Endothelial cell of umbilical vein (primary cell): ENCODE measurements at regions not wholly inside any gene's neighbourhood (a gene's known extent, or its start where the extent isn't known, plus 50 kb on each side); places are given as distances from the start of the nearest gene placed in this dataset.

ENCODE experiments used
- BruUV-seq: library from RNA; stranded (reverse); fragments of 400-500 nt; replicated peaks from 2 replicates; lab custom pipeline; 2021; lab: Mats Ljungman, UMichigan
- CTCF ChIA-PET: fragments of 300-600, 350-600 bp; sonication (Branson Sonifier 250); formaldehyde crosslinking; loops from one replicate; lab custom pipeline; 2021; ENCODE audit warnings: antibody characterized with exemption, inconsistent platforms; lab: Charles Lee
- POLR2A ChIA-PET: fragments of 300-600, 350-600 bp; sonication (Branson Sonifier 250); formaldehyde crosslinking; loops from one replicate; lab custom pipeline; 2021; ENCODE audit warnings: antibody characterized with exemption, inconsistent platforms; lab: Charles Lee
- DNase-seq: peaks from one replicate; pipeline ENCODE4 v3.0.0-alpha.2; 2011; ENCODE audit warnings: low read depth, low spot score
- FAIRE-seq: peaks from 2 replicates; lab custom pipeline; 2011; peaks lifted over from hg19 to GRCh38; lab: Jason Lieb, UNC
- H2AFZ ChIP-seq: 2 replicates; pipeline ENCODE4 v1.6.0; 2012; ENCODE audit warnings: low read depth, low read length, control low read depth, inconsistent platforms
- H3K27ac ChIP-seq: 2 replicates; pipeline ENCODE4 v1.5.1; 2011; ENCODE audit warnings: low read depth, mild to moderate bottlenecking, control low read depth, low read length, moderate library complexity; ENCODE audit not compliant: insufficient read depth
- H3K27me3 ChIP-seq, 2 experiments: 2 replicates each; pipeline versions ENCODE4 v1.6.0 to v1.6.1; 2011; ENCODE audit warnings: low read length in 2 of 2, mixed read lengths in 1 of 2; ENCODE audit not compliant: control insufficient read depth in 2 of 2, insufficient read depth in 2 of 2
- H3K36me3 ChIP-seq, 2 experiments: 2 replicates in 1 of 2; 3 replicates in 1 of 2; pipeline ENCODE4 v1.5.1; 2011; ENCODE audit warnings: low read length in 2 of 2, mild to moderate bottlenecking in 1 of 2, moderate library complexity in 1 of 2; ENCODE audit not compliant: control insufficient read depth in 2 of 2, insufficient read depth in 2 of 2; ENCODE audit errors: extremely low read depth in 1 of 2
- H3K4me1 ChIP-seq: 3 replicates; pipeline ENCODE4 v1.5.1; 2011; ENCODE audit warnings: mild to moderate bottlenecking, low read length; ENCODE audit not compliant: control insufficient read depth, insufficient read depth; ENCODE audit errors: extremely low read depth
- H3K4me2 ChIP-seq: 2 replicates; pipeline ENCODE4 v1.6.1; 2011; ENCODE audit warnings: low read length, control low read depth, mixed read lengths; ENCODE audit not compliant: insufficient read depth
- H3K4me3 ChIP-seq, 3 experiments: fragments of 200-600 bp in 1 of 3; sonication (generic), shearing (Covaris generic) in 1 of 3; replicated peaks in 1 of 3; 2 replicates each; pipeline ENCODE4 v1.5.1; 2011 to 2016; ENCODE audit warnings: control low read depth in 3 of 3, low read length in 3 of 3, mild to moderate bottlenecking in 2 of 3, inconsistent platforms in 1 of 3, low read depth in 1 of 3, moderate library complexity in 1 of 3; ENCODE audit not compliant: insufficient read depth in 1 of 3
- H3K79me2 ChIP-seq: 2 replicates; pipeline ENCODE4 v1.6.0; 2012; ENCODE audit warnings: low read length, inconsistent platforms; ENCODE audit not compliant: control insufficient read depth, insufficient read depth
- H3K9ac ChIP-seq: replicated peaks from 2 replicates; pipeline ENCODE3; 2011; ENCODE audit warnings: low read length, control low read depth; ENCODE audit not compliant: insufficient read depth; ENCODE audit errors: extremely low read depth
- H3K9me1 ChIP-seq: replicated peaks from 3 replicates; pipeline ENCODE4 v1.6.0; 2011; ENCODE audit warnings: mild to moderate bottlenecking, low read length; ENCODE audit not compliant: control insufficient read depth, insufficient read depth; ENCODE audit errors: extremely low read depth
- H3K9me3 ChIP-seq: replicated peaks from 2 replicates; pipeline ENCODE4 v1.5.1; 2012; ENCODE audit warnings: low read length, inconsistent platforms; ENCODE audit not compliant: control insufficient read depth, insufficient read depth
- H4K20me1 ChIP-seq: replicated peaks from 2 replicates; pipeline ENCODE3; 2011; ENCODE audit warnings: mild to moderate bottlenecking, low read length; ENCODE audit not compliant: control insufficient read depth, insufficient read depth; ENCODE audit errors: extremely low read depth
- EZH2 ChIP-seq: IDR thresholded peaks from 2 replicates; pipeline ENCODE4 v1.6.1; 2012; ENCODE audit warnings: borderline replicate concordance, low read depth, mild to moderate bottlenecking, moderate library complexity, low read length, inconsistent platforms; ENCODE audit not compliant: severe bottlenecking
- FOS ChIP-seq: IDR thresholded peaks from 2 replicates; pipeline ENCODE4 v1.6.1; 2011; ENCODE audit warnings: mild to moderate bottlenecking, low read length, moderate library complexity, borderline replicate concordance; ENCODE audit not compliant: insufficient read depth
- GATA2 ChIP-seq: IDR thresholded peaks from 2 replicates; pipeline ENCODE4 v1.7.0; 2011; ENCODE audit warnings: low read depth, mild to moderate bottlenecking, moderate library complexity, mixed read lengths, low read length; ENCODE audit not compliant: insufficient read length, insufficient read depth
- JUN ChIP-seq: IDR thresholded peaks from 2 replicates; pipeline ENCODE4 v1.6.1; 2011; ENCODE audit warnings: borderline replicate concordance, low read depth; ENCODE audit not compliant: insufficient read length, insufficient read depth
- MYC ChIP-seq: IDR thresholded peaks from one replicate; pipeline ENCODE4 v1.6.1; 2011; ENCODE audit warnings: mild to moderate bottlenecking, low read depth, low read length
- POLR2A ChIP-seq: IDR thresholded peaks from 2 replicates; pipeline ENCODE4 v1.6.1; 2012; ENCODE audit warnings: low read depth, mild to moderate bottlenecking, control low read depth, low read length
- POLR2AphosphoS5 ChIP-seq: IDR thresholded peaks from 2 replicates; pipeline ENCODE4 v1.6.1; 2012; ENCODE audit warnings: low read depth, mild to moderate bottlenecking, control low read depth, low read length, moderate library complexity; ENCODE audit not compliant: insufficient read depth
- dilution Hi-C: fragments of 300-500 bp; cut with MboI; formaldehyde crosslinking; loops from one replicate; pipeline ENCODE4 v1.15.0; 2019; ENCODE audit warnings: low sequenced_read_pairs; ENCODE audit not compliant: extremely low pct_ligation_motif_present
- intact Hi-C: fragments of 100-400 bp; cut with micrococcal nuclease; formaldehyde crosslinking; loops from one replicate; pipeline ENCODE4 v1.10.0; 2022
- TF ChIP-seq, protein P1 (sequence below), 2 donors: IDR thresholded peaks; 1 replicate in 1 of 2; 2 replicates in 1 of 2; pipeline ENCODE4 v1.5.1; 2011; ENCODE audit warnings: low read length in 2 of 2, mild to moderate bottlenecking in 2 of 2, moderate library complexity in 2 of 2, control low read depth in 1 of 2, inconsistent platforms in 1 of 2, low read depth in 1 of 2; ENCODE audit not compliant: insufficient read depth in 1 of 2; ENCODE audit errors: extremely low read depth in 1 of 2
- TF ChIP-seq, protein P2 (sequence below): IDR thresholded peaks from 2 replicates; pipeline ENCODE4 v1.6.1; 2011; ENCODE audit not compliant: insufficient read depth, insufficient read length

DNA sequence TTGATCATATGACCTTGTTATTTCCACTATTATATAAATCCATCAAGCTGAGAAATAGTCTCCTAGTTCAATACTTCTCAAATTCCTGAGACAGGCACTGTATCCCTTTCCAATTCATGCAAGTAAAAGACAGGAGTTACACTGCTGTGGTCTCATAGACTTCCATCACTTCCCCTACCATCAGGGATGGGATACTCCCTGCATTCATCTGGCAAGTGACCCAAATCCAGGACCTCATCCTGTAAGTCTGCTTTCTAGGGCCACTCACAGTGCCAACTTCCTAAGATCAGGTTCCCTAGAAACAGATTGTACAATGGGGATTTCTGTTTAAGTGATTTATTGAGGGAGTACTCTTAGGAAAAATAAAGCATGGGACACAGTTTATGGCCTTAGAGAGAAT, 424.0 kb upstream of the CDH7 start:
- H3K4me2 ChIP-seq: no peak overlapping the region
- H4K20me1 ChIP-seq: no peaks in the 10 kb centered on the region
- POLR2A ChIA-PET: no interaction called here
- H3K4me3 ChIP-seq: no peak overlapping the region
- no peaks in the 10 kb centered on the region for H3K36me3 ChIP-seq
- no peaks in the 10 kb centered on the region for H3K9me1 ChIP-seq
- H2AFZ ChIP-seq: no peak overlapping the region
- H3K27ac ChIP-seq: no peak overlapping the region
- no peaks in the 10 kb centered on the region for H3K9me3 ChIP-seq
- H3K4me1 ChIP-seq: no peaks in the 10 kb centered on the region
- FAIRE-seq: no peak
- no peak overlapping the region for H3K9ac ChIP-seq
- dilution Hi-C loops: no loop called here
- no TSS peak for BruUV-seq
- intact Hi-C loops: no loop called here
- no peak for DNase-seq
- TF ChIP-seq POLR2AphosphoS5 (no peak), FOS (no peak), JUN (no peak), GATA2 (no peak), EZH2 (no peak), MYC (no peak), POLR2A (no peak)
- TF ChIP-seq, protein P1, sequence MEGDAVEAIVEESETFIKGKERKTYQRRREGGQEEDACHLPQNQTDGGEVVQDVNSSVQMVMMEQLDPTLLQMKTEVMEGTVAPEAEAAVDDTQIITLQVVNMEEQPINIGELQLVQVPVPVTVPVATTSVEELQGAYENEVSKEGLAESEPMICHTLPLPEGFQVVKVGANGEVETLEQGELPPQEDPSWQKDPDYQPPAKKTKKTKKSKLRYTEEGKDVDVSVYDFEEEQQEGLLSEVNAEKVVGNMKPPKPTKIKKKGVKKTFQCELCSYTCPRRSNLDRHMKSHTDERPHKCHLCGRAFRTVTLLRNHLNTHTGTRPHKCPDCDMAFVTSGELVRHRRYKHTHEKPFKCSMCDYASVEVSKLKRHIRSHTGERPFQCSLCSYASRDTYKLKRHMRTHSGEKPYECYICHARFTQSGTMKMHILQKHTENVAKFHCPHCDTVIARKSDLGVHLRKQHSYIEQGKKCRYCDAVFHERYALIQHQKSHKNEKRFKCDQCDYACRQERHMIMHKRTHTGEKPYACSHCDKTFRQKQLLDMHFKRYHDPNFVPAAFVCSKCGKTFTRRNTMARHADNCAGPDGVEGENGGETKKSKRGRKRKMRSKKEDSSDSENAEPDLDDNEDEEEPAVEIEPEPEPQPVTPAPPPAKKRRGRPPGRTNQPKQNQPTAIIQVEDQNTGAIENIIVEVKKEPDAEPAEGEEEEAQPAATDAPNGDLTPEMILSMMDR (IDR thresholded peaks at IDR 0.05; ENCODE audit: extremely low read depth in 1 of 2, insufficient read depth in 1 of 2, low read depth in 1 of 2, low read length in 2 of 2): no peak
- TF ChIP-seq, protein P2, sequence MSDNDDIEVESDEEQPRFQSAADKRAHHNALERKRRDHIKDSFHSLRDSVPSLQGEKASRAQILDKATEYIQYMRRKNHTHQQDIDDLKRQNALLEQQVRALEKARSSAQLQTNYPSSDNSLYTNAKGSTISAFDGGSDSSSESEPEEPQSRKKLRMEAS: no peak
- CTCF ChIA-PET: no interaction called here
- no peaks in the 10 kb centered on the region for H3K27me3 ChIP-seq
- no peaks in the 10 kb centered on the region for H3K79me2 ChIP-seq
